HepG2 (cell line): ENCODE measurements at regions not wholly inside any gene's neighbourhood (a gene's known extent, or its start where the extent isn't known, plus 50 kb on each side); places are given as distances from the start of the nearest gene placed in this dataset.

Experiments used
- ATAC-seq: fragments of 200-7000 bp; cut with Tn5 transposase; 3 replicates; pipeline ENCODE4 v1.9.1; 2020; ENCODE audit warnings: mild to moderate bottlenecking, moderate library complexity
- BruUV-seq: library from RNA; stranded (reverse); fragments of 400-500 nt; replicated peaks from 2 replicates; lab custom pipeline; 2021; lab: Mats Ljungman, UMichigan
- CTCF ChIA-PET: fragments of 300-600 bp; formaldehyde crosslinking; extraction: SDS; loops from one replicate; lab custom pipeline; 2021; ENCODE audit warnings: low total read pairs, inconsistent platforms, low intra/inter-chr PET ratio; lab: Yijun Ruan, JAX
- POLR2A ChIA-PET: fragments of 350-600 bp; sonication (Branson Sonifier 250); formaldehyde crosslinking; loops from one replicate; lab custom pipeline; 2020; ENCODE audit warnings: antibody characterized with exemption, inconsistent platforms; lab: Yijun Ruan, JAX
- DNase-seq: peaks from one replicate; pipeline ENCODE4 v3.0.0-alpha.2; 2015; ENCODE audit warnings: low spot score
- FAIRE-seq: peaks from 3 replicates; lab custom pipeline; 2011; peaks lifted over from hg19 to GRCh38; lab: Jason Lieb, UNC
- H2AFZ ChIP-seq: one replicate; pipeline ENCODE4 v1.6.1; 2011; ENCODE audit warnings: low read length, inconsistent platforms
- H3K27ac ChIP-seq: fragments of 300-600 bp; 3 replicates; pipeline ENCODE4 v1.8.0; 2011; ENCODE audit warnings: mixed run types, mild to moderate bottlenecking, mixed read lengths, low read length, inconsistent platforms; ENCODE audit not compliant: insufficient read depth; ENCODE audit errors: extremely low read length
- H3K27me3 ChIP-seq, 2 experiments: fragments of 200-600 bp in 1 of 2; 2 replicates in 1 of 2; 3 replicates in 1 of 2; pipeline versions ENCODE4 v1.6.0 to v1.8.0; 2011; ENCODE audit warnings: low read length in 2 of 2, mild to moderate bottlenecking in 2 of 2, moderate library complexity in 2 of 2, inconsistent platforms in 1 of 2; ENCODE audit not compliant: insufficient read depth in 2 of 2, control insufficient read depth in 1 of 2
- H3K36me3 ChIP-seq, 2 experiments: fragments of 200-600 bp in 1 of 2; replicated peaks in 1 of 2; 2 replicates in 1 of 2; 3 replicates in 1 of 2; pipeline versions ENCODE4 v1.5.1 to v1.8.0; 2011; ENCODE audit warnings: low read length in 2 of 2, inconsistent platforms in 1 of 2; ENCODE audit not compliant: insufficient read depth in 2 of 2, control insufficient read depth in 1 of 2
- H3K4me1 ChIP-seq: 2 replicates; pipeline ENCODE4 v1.5.1; 2012; ENCODE audit warnings: low read length, inconsistent platforms; ENCODE audit not compliant: insufficient read depth
- H3K4me2 ChIP-seq: 2 replicates; pipeline ENCODE4 v1.6.0; 2011; ENCODE audit warnings: low read depth, low read length, inconsistent platforms
- H3K4me3 ChIP-seq, 3 experiments: fragments of 200-600 bp in 1 of 3; sonication (generic), shearing (Covaris generic) in 1 of 3; replicated peaks in 1 of 3; 2 replicates each; pipeline ENCODE4 v1.5.1; 2011 to 2016; ENCODE audit warnings: low read length in 3 of 3, inconsistent platforms in 2 of 3, low read depth in 2 of 3, mild to moderate bottlenecking in 2 of 3, control low read depth in 1 of 3, mixed read lengths in 1 of 3; ENCODE audit not compliant: insufficient read depth in 1 of 3
- H3K79me2 ChIP-seq: one replicate; pipeline ENCODE4 v1.6.1; 2011; ENCODE audit warnings: low read length, inconsistent platforms; ENCODE audit not compliant: insufficient read depth
- H3K9ac ChIP-seq: 2 replicates; pipeline ENCODE4 v1.6.0; 2011; ENCODE audit warnings: mild to moderate bottlenecking, low read depth, low read length, inconsistent platforms; ENCODE audit not compliant: insufficient read depth
- H3K9me3 ChIP-seq: 2 replicates; pipeline ENCODE4 v1.5.1; 2012; ENCODE audit warnings: mild to moderate bottlenecking, low read length
- H4K20me1 ChIP-seq: 2 replicates; pipeline ENCODE4 v1.6.0; 2011; ENCODE audit warnings: inconsistent platforms, mild to moderate bottlenecking, low read length, moderate library complexity; ENCODE audit not compliant: insufficient read depth
- AKNA ChIP-seq: sonication (generic); formaldehyde crosslinking; IDR thresholded peaks from 2 replicates; pipeline ENCODE4 v1.4.0; 2020; ENCODE audit warnings: missing genetic modification reagents, borderline replicate concordance
- GLI4 ChIP-seq: sonication (generic); formaldehyde crosslinking; IDR thresholded peaks from 2 replicates; pipeline ENCODE4 v1.5.1; 2020; ENCODE audit warnings: missing genetic modification reagents, mild to moderate bottlenecking, moderate library complexity, borderline replicate concordance
- HMGA1 ChIP-seq: sonication (generic); formaldehyde crosslinking; conservative IDR thresholded peaks from 2 replicates; pipeline ENCODE4 v1.4.0; 2020; ENCODE audit warnings: missing genetic modification reagents
- MAFK ChIP-seq, 2 experiments: IDR thresholded peaks in 1 of 2; conservative IDR thresholded peaks in 1 of 2; 2 replicates each; pipeline ENCODE4 v1.6.1; 2011; ENCODE audit warnings: improper control_type of control experiment in 2 of 2, low read length in 2 of 2
- NFYB ChIP-seq: sonication (generic); formaldehyde crosslinking; IDR thresholded peaks from 2 replicates; pipeline ENCODE4 v1.4.0; 2020; ENCODE audit warnings: missing genetic modification reagents
- NONO ChIP-seq, 2 experiments: fragments of 450-650 bp in 1 of 2; sonication (generic) in 1 of 2; formaldehyde crosslinking in 1 of 2; IDR thresholded peaks in 1 of 2; conservative IDR thresholded peaks in 1 of 2; 2 replicates each; pipeline versions ENCODE4 v1.6.1 to v1.8.0; 2017 to 2022; ENCODE audit warnings: mild to moderate bottlenecking in 1 of 2, missing genetic modification reagents in 1 of 2, moderate library complexity in 1 of 2
- SP2 ChIP-seq: sonication (generic); formaldehyde crosslinking; IDR thresholded peaks from 2 replicates; pipeline ENCODE4 v1.5.1; 2020; ENCODE audit warnings: mild to moderate bottlenecking, missing genetic modification reagents
- ZNF264 ChIP-seq: sonication (generic); formaldehyde crosslinking; IDR thresholded peaks from 2 replicates; pipeline ENCODE4 v1.4.0; 2020; ENCODE audit warnings: missing genetic modification reagents
- ZNF276 ChIP-seq: sonication (generic); formaldehyde crosslinking; IDR thresholded peaks from 2 replicates; pipeline ENCODE4 v1.4.0; 2020; ENCODE audit warnings: mild to moderate bottlenecking, low read depth, missing genetic modification reagents
- ZNF326 ChIP-seq: sonication (generic); formaldehyde crosslinking; IDR thresholded peaks from 2 replicates; pipeline ENCODE4 v1.4.0; 2020; ENCODE audit warnings: missing genetic modification reagents, borderline replicate concordance
- ZNF670 ChIP-seq: sonication (generic); formaldehyde crosslinking; IDR thresholded peaks from 2 replicates; pipeline ENCODE4 v1.8.0; 2022; ENCODE audit warnings: mild to moderate bottlenecking, missing genetic modification reagents, borderline replicate concordance
- WGBS: methylation state at CpG from one replicate; pipeline ENCODE4 v1.1.6; 2017; ENCODE audit warnings: low lambda C conversion rate; 5-methylcytosine and 5-hydroxymethylcytosine counted together
- in situ Hi-C: cut with HindIII; loops from 2 replicates; pipeline ENCODE4 v1.10.0; 2017; ENCODE audit warnings: low pct_unique_long_range_greater_than_20kb; ENCODE audit not compliant: extremely low pct_ligation_motif_present
- intact Hi-C: fragments of 100-400 bp; cut with micrococcal nuclease; formaldehyde crosslinking; loops from one replicate; pipeline ENCODE4 v1.10.0; 2022; ENCODE audit not compliant: unreplicated experiment

GRCh38 chr18:27577752-27578151 is 392.6 kb upstream of the CHST9 start:
- TF ChIP-seq NFYB (CRISPR knock-in tag) (no peak), GLI4 (CRISPR knock-in tag) (no peak), ZNF670 (CRISPR knock-in tag) (no peak), NONO (IDR thresholded peaks at IDR 0.05) (no peak), NONO (CRISPR knock-in tag; conservative IDR thresholded peaks at IDR 0.05) (no peak), ZNF326 (CRISPR knock-in tag) (no peak), HMGA1 (no peak), ZNF264 (CRISPR knock-in tag) (no peak), MAFK (conservative IDR thresholded peaks at IDR 0.05 in 1 of 2, IDR thresholded peaks at IDR 0.05 in 1 of 2; ENCODE audit: low read length in 2 of 2) (no peak)
- Histone ChIP-seq H3K27ac (no peak overlapping the region), H4K20me1 (no peaks in the 10 kb centered on the region), H3K79me2 (no peaks in the 10 kb centered on the region), H2AFZ (no peak overlapping the region), H3K36me3 (no peaks in the 10 kb centered on the region), H3K4me1 (no peaks in the 10 kb centered on the region), H3K9me3 (peaks cover 17% of the 10 kb centered on the region), H3K4me2 (no peak overlapping the region), H3K27me3 (no peaks in the 10 kb centered on the region; a peak in 1 of 5 replicates), H3K9ac (no peak overlapping the region), H3K4me3 (no peak overlapping the region)
- in situ Hi-C loops (no loop called here), intact Hi-C loops (no loop called here)
- FAIRE-seq (no peak), DNase-seq (no peak), ATAC-seq (no peak)
- BruUV-seq, result no TSS peak
- ChIA-PET POLR2A (no interaction called here), CTCF (no interaction called here)
- WGBS, result 0% methylated on average over 5 of the region's 5 CpGs

GRCh38 chr18:27577265-27577664 is 392.2 kb upstream of the CHST9 start:
- H3K4me2 ChIP-seq, result no peak overlapping the region
- no peak overlapping the region for H3K9ac ChIP-seq
- intact Hi-C loops (no loop called here), in situ Hi-C loops (no loop called here)
- ChIA-PET POLR2A (no interaction called here), CTCF (no interaction called here)
- 0% methylated on average over 3 of the region's 3 CpGs for WGBS
- no peaks in the 10 kb centered on the region; a peak in 1 of 5 replicates for H3K27me3 ChIP-seq
- H3K4me1 ChIP-seq, result no peaks in the 10 kb centered on the region
- no peak overlapping the region for H3K4me3 ChIP-seq
- H3K36me3 ChIP-seq, result no peaks in the 10 kb centered on the region
- BruUV-seq, result no TSS peak
- H3K27ac ChIP-seq, result no peak overlapping the region
- DNase-seq (no peak), FAIRE-seq (no peak), ATAC-seq (no peak)
- H2AFZ ChIP-seq, result no peak overlapping the region
- peaks cover 12% of the 10 kb centered on the region for H3K9me3 ChIP-seq
- H3K79me2 ChIP-seq, result no peaks in the 10 kb centered on the region
- H4K20me1 ChIP-seq, result no peaks in the 10 kb centered on the region
- TF ChIP-seq AKNA (CRISPR knock-in tag), result no peak
- no peak for TF ChIP-seq SP2
- TF ChIP-seq ZNF276 (CRISPR knock-in tag), result no peak
